ENCODE measurements at regions not wholly inside any gene's neighbourhood (a gene's known extent, or its start where the extent isn't known, plus 50 kb on each side); places are given as distances from the start of the nearest gene placed in this dataset.

DNA sequence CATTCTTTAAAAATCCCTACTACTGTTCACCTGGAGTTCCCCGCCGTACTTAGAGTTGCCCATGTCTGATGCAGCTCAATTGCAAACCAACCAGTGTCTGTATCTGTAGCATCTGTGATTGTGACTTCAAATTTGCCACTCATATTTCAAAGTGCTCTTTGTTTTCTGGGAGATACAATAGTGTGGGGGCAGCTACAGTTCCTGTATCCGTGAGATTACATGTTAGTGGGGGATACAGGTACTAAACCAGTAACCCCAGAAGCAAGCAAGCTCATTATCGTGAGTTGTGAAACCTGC lies 140.9 kb downstream of the ANKRD60 start:
- DNase-seq = no peak

DNA sequence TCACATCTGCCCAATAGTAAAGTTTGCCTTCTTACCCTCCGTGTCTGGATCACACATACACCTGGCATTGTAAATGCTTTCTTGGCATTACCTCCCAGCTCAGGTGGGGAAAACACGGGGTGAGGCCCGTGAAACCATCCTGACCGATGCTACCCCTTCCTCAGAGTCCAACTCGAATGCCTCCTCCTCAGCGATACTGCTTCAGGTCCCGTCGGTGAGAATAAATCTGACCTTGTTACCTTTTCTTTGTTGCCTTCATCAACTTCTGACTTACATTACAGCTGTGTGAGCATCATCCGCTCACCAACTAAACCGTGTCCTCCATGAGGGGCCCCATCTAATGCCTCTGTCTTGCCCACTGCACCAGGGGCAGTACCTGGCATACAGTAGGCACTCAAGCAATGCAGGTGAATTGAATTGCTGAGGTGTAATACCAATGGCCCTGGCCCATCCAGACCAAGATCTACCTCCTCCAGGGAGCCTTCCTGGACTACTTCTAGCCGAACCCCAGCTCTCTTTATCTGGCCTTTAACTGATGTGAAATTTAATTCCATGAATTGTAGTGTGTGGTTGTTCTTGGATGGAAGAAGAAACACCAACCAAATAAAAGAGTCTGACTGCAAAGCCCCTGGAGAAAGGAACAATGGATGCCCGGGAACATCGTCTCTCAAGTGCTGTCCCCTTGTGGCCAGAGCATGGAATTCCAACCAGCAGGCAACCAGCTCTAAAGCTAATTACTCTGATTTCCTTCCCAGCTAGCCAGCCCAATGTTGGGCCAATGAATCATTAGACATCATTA lies 141.5 kb downstream of the ANKRD60 start:
- DNase-seq = no peak

DNA sequence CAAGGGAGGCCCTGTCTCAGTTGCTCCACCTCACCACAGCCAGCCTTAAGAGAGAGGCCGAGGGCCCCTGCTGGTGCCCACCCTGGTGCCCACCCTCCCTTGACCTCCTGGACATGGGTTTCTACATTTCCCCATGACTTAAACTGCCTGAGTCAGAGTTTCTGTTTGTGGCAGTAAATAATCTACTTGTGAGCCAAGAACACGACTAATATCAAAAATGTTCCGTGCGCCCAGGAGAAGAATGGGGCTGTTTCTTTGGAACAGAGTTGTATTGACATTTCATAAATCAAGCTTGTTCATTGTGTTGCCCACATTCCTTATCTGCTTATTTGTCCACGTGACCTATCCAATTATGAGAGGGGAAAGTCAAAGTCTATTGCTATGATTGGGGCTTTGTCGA lies 143.5 kb downstream of the ANKRD60 start:
- DNase-seq = no peak

DNA sequence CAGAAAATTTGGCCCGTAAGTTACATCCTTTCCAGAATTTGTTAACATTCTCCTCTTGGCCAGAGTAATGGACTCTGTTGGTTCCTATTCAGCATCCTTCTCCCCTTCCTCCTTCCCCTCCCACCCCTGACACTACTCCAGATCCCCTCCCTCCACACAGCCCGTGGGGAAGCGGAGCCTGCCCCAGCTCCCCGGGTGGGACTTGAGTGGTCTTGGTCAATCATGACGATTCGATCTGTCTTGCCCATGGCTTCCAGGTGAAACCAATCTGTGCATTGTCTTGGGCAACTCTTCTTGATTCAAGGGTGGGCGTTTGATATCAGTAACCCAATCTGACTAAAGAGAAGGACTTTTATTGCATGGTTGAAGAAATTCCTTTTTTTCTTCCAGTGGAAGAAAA lies 143.9 kb downstream of the ANKRD60 start:
- no peak for DNase-seq

DNA sequence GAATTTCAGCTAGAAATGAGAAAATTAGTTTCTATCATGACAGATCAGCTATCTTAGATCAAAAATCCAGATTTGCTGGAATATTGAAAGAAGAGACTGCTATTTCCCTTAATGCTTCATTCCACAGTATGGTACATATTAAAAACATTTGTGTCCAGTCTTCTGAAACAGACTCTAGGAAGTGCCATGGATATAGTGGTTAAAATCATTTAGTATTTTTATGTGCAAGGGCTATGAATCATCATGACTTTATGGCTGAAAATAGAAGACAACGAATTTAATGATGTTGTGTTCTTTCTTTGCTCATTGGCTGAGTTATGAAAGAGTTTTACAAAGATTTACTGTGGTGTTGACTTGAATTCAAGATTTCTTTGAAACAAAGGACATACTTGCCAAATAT lies 146.6 kb downstream of the ANKRD60 start:
- no peak for DNase-seq

DNA sequence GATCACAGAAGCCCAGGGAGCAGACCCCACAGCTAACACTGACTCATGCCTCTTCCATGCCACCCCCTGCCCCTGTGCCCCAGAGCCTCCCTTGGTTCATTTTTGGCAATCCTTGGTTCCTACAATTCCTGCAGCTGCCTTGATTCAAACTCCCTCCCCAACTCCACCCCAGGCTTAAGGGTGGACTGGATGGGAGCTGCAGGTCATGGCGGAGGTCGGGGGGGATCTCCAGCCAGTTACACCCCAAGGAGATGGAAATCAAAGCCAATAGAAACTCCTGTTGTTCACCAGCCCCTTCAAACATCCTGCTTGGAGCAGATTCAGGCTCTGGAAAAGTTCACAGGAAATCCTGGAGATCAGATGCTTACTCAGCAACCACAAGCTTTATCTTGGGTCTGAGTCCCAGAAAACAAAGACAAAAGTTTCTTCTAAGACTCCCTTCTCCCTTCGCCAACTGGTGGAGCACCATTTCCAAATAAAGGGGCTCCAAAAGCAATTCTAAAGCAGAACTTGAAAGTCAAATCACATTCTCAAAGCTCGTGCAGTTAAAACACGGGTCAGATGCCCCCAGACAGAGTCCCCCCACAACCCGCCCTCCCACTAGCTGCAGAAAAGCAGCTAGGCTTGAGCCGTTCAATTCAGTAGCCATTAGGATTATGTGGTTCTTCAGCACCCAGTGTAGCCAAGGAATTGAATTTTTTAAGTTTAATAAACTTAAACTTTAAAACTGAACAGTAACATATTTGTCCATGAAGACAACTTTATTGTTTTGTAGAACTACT lies 149.5 kb downstream of the ANKRD60 start:
- no peak for DNase-seq

DNA sequence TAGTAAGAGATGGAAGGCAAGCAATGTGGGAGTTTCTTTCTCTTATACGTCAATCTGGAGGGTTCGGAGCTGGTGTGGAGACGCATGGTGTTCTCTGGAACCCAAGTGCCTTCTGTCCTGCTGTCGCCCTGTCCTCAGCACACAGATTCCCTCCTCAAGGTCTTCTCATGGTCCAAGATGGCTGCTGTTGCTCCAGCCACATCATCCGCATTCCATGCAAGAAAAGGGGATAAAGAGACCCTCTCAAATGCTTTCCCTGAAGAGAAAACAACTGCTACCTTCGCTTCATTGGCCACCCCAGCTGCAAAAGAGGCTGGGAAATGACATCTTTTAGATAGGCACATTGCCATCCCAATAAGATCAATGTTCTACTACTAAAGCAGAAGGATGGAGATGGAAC lies 151.2 kb downstream of the ANKRD60 start:
- DNase-seq = no peak

DNA sequence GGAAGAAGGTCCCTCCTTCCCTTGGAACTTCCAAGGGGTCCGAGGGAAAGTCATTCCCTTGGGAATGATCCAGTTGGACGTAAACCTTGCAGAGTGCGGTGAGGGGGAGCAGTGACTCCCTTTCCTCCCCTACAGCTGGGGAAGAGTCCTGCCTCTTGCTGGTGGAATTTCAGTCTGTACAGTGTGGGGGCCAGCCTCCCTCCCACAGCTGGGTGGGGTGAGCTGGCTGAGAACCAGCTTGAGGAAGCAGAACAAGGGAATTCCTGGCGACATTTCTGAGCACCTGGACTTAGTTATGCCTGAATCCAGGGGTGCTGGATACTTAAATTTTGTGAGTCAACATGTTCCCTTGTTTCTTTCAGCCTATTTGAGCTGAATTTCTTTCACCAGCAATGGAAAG lies 152.0 kb downstream of the ANKRD60 start:
- DNase-seq = no peak

DNA sequence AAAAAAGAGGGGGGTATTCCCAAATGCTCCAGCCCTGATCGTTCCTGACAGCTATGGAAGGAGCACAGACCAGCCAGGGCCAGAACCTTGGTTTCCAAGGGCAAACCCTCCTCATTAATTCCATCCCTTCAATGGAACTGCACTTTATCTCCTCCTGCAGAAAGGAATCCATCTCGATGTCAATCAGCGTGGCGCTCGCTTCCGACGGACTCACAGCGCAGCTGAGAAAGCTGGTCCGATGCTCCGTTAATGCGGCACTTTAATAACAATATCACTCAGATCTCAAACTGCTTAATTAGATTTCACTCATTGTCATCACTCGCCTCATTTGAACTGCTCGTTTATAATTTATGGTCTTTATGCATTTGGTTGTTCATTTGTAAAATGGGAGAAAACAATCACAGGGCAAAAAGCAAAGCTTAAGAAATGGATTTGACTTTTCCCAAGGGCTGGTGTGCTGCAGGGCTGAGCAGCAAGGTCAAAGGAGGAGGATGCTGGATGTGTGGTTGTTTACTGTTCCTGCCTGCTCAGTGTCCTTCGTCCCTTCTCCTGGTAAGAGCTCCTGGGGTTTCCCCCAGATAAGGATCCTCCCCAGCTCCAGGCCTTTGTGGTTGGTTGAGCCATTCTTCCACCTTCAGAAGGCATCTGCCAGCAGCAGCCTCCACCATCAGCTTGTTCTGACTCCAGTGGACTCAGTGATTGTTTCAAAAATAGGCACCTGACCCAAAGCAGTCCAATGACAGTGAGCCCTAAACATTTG lies 152.7 kb downstream of the ANKRD60 start:
- DNase-seq = no peak

DNA sequence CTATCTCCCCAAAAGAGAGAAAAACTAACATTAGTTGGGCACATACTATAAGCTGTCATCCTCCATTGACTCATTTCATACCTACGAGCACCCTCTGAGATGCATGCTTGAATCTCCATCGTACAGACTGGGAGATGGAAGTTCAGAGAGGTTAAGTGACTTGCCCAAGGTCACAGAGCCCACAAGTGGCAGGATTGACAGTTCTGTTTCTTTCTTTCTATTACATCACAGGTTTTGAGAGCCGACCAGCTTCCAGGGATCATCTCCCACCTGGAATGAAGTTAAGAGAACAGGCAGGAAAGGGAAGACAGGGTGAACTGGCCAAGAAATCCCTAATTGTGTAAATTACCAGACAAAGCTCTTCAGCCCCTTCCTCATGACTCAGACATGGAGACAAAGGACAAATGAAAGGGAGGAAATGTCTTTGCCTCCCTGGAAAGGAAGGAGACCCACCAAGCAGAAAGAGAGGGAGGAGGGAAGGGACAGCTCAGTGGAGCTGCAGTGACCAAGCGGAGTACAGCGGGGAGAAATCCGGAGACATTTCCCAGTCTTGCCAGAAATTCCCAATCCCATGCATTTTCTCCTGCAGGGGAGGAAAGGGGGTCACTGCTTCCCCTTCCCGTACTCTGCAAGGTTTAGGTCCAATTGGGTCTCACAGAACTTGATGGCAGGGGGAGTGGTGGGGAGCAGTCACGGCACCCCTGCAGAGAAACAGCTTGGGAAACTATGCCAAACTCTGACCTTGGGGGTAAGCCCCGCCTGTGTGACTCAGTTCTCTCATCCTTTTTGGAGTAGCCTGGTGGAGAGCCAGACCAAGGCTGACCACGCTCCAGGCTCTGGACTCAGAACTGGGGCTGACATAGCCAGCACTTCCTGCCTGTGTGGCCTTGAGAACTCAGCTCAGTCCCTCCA lies 154.3 kb downstream of the ANKRD60 start:
- DNase-seq = no peak

DNA sequence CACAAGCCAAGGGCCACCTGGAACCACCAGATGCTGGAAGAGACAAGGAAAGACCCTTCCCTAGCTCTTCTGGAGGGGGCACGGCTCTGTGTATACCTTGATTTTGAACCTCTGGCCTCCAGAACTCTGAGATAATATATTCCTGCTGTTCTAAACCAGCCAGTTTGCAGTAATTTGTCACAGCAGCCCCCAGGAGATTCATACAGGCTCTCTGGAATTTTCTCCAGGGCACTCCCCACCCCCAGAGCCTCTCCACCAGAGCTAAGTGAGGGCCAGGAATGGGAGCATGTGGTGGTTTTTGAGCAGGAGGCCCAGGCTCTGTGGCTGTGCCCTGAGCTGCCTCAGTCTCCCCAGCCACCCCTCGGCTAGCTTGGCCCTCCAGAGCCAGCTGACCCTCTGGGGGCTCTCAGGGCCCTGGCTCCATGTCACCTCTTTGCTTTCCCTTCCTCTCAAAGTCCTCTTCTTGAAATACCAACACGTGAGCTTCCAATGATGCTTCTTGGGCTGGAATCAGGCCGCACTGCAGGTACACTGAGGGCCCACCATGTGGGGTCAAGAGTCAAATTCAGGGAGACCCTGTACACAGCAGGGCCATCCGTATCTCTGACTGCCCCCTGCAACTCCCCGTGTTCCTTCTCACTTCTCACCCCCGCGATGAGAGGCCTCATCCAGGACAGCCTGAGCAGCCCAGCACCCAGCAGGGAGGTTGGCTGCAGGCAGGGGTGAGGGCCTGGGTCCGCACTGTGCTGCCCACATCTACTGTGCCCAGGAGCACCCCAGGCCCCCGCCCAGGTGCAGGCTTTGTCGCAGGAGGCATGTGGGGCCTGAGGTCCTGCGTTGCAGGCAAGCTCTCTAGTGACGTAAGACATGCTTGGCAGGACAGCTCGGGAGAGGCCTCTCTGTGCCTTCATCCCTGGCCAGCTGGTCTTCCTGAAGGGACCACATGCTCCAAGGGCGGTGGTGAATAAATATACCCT lies 155.5 kb downstream of the ANKRD60 start:
- no peak for DNase-seq

DNA sequence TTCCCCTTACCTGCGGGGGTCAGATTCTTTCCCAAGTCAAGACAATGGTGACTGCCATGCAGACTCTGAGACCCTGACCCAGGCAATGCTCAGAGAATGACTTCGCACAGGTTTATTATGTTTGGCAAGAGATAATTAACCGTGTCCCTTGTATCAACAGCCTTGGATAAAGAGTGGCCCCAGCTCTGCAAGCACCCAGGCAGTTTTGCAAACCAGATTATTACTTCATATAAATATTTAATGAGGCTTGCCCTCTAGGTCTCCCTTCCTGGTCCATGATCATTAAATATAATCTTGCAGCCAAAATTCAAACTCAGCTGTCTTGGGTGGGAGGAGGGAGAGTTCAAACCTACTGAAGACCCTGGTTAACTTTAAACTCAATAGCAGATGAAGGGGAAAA lies 156.5 kb downstream of the ANKRD60 start:
- no peak for DNase-seq

DNA sequence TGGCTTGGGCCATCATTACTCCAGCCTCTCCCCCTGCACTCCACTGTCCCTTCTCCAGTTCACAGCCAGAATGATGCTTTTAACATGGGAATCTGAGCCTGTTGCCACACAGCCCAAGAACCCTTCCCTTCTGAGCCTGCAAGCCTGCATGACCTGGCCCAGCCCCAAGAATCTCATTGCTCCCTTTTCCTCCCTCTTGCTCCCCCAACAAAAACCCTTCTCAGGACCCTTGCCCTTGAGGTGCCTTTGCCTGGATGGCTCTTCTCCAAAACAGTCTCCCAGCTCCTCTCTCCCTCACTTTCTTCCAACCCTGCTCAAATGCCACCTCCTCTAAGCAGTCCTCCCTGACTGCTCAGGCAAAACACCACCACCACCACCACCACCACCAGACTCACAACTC lies 157.2 kb downstream of the ANKRD60 start:
- DNase-seq = no peak

DNA sequence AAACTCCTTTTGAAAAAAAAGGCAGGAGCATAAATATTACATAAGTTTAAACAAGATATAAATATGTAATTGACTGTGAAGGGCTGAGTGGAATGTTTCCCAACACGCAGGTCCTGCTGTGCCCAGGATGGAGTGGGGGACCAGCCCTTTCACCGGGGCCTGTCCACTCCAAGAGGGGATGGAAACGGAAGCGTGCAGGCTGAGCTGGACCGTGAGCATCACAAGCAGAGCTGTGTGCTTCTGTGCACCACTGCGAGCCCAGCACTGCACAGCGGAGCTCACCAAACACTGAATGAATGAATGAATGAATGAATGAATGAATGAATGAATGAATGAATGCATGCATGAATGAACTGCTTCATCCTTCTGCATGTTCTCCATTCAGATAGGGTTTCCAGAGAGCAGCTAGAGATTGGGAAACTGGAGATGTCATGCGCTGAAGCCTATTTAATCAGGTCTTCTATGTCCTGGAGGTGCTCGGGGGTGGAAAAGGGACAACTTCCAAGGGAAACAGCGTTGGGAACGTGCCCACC lies 157.7 kb downstream of the ANKRD60 start:
- no peak for DNase-seq

DNA sequence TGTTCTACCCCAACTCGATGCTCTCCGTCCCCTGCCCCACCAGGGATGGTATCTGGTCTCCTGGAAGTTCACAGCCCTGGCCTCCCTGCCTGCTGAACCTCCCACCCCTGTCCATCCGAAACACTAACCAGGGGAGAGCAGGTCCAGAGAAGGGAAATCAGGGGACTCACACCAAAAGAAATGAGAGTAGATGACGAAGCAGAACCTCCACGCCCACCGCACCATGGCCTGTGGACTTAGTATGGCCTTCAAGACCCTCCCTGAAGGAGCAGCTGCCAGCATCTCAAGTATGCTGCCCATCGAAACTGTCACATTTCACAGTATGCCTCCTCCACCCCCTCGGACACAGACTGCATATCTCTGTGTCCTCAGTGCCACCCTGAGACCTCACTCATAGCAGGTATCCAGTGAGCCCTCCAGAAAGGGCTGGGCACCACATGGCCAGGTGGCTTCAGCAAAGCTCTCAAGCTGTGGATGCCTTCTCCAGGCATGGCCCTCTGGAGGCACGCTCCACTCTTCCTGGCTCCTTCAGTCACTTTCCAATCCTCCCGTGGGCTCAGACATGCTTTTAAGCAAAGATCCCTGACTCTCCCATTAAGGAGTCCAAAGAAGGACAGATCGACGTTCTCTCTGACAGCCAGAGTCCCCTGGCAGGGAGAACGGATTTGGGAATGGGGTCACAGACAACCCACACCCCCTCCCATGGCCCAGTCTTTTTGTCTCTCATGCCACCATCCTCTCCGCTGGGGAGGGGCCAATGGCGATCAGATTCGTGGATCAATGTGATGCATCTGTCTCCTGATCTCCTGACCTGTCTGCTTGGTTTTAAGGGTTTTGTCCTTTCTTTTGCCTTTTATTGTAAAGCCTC lies 158.4 kb downstream of the ANKRD60 start:
- no peak for DNase-seq

DNA sequence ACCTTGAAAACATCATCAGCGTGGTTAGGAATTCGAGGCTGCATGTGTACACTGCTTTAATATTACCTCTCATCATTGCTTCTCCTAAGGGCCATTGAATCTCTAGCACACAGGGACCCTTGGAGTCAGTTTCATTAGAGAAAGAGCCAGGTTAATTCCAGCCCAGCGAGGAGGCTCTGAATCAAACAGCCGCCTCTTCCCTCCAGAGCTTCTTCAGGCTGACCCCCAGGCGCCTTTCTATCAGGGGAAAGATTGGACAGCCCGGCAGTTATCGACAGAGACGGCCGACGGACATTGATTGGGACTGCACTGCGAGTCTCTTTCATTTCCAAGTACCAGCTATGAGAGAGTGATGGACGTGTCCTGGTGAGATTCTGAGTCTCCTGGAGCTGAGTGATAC lies 159.2 kb downstream of the ANKRD60 start:
- no peak for DNase-seq

DNA sequence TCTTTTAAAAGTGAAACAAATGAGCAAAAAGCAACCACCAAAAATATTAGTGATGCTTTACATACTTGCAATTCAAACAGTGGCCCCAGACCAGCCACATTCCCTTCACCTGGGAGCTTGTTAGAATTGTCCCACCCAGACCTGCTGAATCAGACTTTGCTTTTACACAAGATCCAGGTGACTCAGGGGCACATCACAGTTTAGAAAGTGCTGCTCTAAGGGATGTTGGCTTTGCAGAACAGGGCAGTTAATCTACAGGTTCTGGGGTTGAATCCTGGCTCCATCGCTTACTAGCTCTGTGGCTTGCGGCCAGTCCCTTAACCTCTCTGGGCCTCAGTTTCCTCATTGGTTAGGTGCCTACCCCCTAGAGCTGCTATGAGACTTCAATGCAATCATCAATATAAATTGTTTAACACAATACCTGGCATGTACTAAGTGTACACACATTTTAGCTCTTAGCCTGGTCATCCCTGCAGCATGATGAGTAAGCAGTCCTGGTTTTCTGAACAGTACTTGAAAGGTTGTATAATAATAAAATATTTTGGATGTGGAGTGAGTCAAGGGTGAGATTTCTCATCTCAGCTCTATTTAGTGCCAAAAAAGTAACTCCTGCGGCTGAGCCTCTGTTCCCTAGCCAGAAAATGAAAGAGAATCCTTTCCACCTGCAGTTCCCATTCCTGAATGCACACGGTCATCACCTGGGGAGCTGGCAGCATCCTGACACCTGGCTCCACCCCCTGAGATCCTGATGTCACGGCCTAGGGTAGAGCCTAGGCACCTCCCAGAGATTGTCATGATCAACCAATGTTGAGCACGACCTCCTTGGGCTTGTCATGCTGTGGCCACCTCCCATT lies 162.7 kb downstream of the ANKRD60 start:
- DNase-seq = no peak

DNA sequence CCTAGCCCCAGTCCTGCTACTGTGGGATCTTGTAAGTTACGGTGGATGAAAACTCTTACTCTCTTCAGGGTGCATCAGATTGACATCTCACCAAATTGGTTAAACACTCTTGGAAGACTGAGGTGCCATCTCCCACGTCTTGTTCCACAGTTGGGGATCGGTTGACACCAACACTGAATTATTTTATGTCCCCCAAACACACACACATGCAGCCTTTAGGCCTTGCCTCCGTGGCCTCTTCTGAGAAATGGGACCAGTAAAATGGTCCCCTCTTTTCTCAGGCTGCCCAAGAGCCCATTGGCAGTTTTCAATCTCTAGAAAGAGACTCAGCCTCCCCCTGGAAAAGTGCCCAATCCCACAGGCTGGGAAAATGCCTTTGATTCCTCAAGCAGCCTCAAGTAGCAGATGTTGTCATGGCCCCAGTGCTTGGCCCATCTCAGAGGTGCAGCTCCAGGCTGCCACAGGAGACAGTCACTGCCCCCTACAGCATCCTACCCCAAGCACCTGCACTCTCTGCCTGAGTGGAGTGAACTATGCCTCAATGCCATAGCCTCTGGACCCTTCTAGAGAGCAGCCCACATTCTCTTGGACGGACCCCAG lies 163.9 kb downstream of the ANKRD60 start:
- no peak for DNase-seq

DNA sequence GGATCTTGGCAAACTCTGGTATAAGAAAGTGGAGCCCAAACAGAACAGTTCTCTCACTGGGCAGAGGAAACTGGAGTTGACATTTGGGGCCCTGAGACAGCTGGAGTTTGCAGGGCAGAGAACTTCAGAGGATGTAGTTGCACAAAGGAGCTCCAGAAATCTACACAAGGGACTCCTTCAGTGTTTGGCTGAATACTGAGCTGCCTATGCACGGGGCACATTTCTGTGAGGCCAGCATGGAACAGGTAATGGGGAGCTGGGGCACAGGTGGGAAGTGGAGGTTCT lies 169.3 kb downstream of the ANKRD60 start:
- no peak for DNase-seq
